ENCODE measurements at regions not wholly inside any gene's neighbourhood (a gene's known extent, or its start where the extent isn't known, plus 50 kb on each side); places are given as distances from the start of the nearest gene placed in this dataset.

- DNase-seq = no peak
These were observed 182.5 kb downstream of the VRK1 start for GRCh38 chr14:96979611-96980074.

GRCh38 chr14:96980835-96981234 is 183.7 kb downstream of the VRK1 start:
- no peak for DNase-seq

GRCh38 chr14:96986256-96987085 is 189.3 kb downstream of the VRK1 start:
- no peak for DNase-seq

GRCh38 chr14:96987086-96987474 is 189.9 kb downstream of the VRK1 start:
- no peak for DNase-seq

- DNase-seq = no peak
These were observed 190.6 kb downstream of the VRK1 start for GRCh38 chr14:96987771-96988170.

- peak in 21 of 56 donors; percentile 3 to 54 (median 16) for DNase-seq
These were observed 192.1 kb downstream of the VRK1 start for GRCh38 chr14:96989306-96989705.

- DNase-seq = no peak
These were observed 194.0 kb downstream of the VRK1 start for GRCh38 chr14:96991226-96991625.

- no peak for DNase-seq
These were observed 197.8 kb downstream of the VRK1 start for GRCh38 chr14:96994999-96995398.

GRCh38 chr14:96997269-96997668 is 200.1 kb downstream of the VRK1 start:
- no peak for DNase-seq

GRCh38 chr14:96997996-96998395 is 200.8 kb downstream of the VRK1 start:
- no peak for DNase-seq

GRCh38 chr14:96999654-97000155 is 202.5 kb downstream of the VRK1 start:
- DNase-seq = no peak

- DNase-seq = no peak
These were observed 205.3 kb downstream of the VRK1 start for GRCh38 chr14:97002454-97002853.

GRCh38 chr14:97005934-97006333 is 208.8 kb downstream of the VRK1 start:
- DNase-seq = no peak

GRCh38 chr14:97010491-97011160 is 213.4 kb downstream of the VRK1 start:
- DNase-seq = peak in 9 of 56 donors; percentile 1 to 37 (median 16)

- no peak for DNase-seq
These were observed 216.7 kb downstream of the VRK1 start for GRCh38 chr14:97013878-97014277.

GRCh38 chr14:97021001-97021400 is 223.8 kb downstream of the VRK1 start:
- peak in 5 of 56 donors; percentile 5 to 16 (median 13) for DNase-seq

GRCh38 chr14:97021571-97022168 is 224.5 kb downstream of the VRK1 start:
- DNase-seq = no peak

GRCh38 chr14:97022741-97023140 is 225.6 kb downstream of the VRK1 start:
- no peak for DNase-seq

GRCh38 chr14:97023871-97024270 is 226.7 kb downstream of the VRK1 start:
- DNase-seq = no peak

- no peak for DNase-seq
These were observed 227.1 kb downstream of the VRK1 start for GRCh38 chr14:97024300-97024699.

- no peak for DNase-seq
These were observed 228.5 kb downstream of the VRK1 start for GRCh38 chr14:97025722-97026121.

Data from nucleus accumbens (tissue), 56 donors.